ENCODE measurements at regions not wholly inside any gene's neighbourhood (a gene's known extent, or its start where the extent isn't known, plus 50 kb on each side); places are given as distances from the start of the nearest gene placed in this dataset.
"Not testable (repeated sequence)": the region's sequence is repeated elsewhere in the genome, so short reads cannot be mapped to it uniquely, and the experiment has no call there.

- no peak for ATAC-seq
- no peak for TF ChIP-seq CTCF (IDR thresholded peaks at IDR 0.05)
- DNase-seq: no peak
- Histone ChIP-seq H3K9me3 (no peaks in the 10 kb centered on the region), H3K36me3 (no peaks in the 10 kb centered on the region), H3K4me1 (no peaks in the 10 kb centered on the region), H3K4me3 (no peak overlapping the region), H3K27me3 (no peaks in the 10 kb centered on the region), H3K27ac (no peak overlapping the region)
- intact Hi-C loops (cut with DNase I): no loop called here
Measured at GRCh38 chr2:113334147-113334546, 55.4 kb upstream of the PAX8 start.

GRCh38 chr2:113333735-113334134 is 55.0 kb upstream of the PAX8 start:
- H3K36me3 ChIP-seq; H3K9me3 ChIP-seq; H3K27ac ChIP-seq; DNase-seq; H3K4me1 ChIP-seq; ATAC-seq; intact Hi-C loops (cut with DNase I); H3K4me3 ChIP-seq; H3K27me3 ChIP-seq: not testable (repeated sequence)

GRCh38 chr2:113330060-113330767 is 51.5 kb upstream of the PAX8 start:
- H3K4me1 ChIP-seq; ATAC-seq; H3K4me3 ChIP-seq; H3K36me3 ChIP-seq; H3K27ac ChIP-seq; DNase-seq; intact Hi-C loops (cut with DNase I); H3K27me3 ChIP-seq; H3K9me3 ChIP-seq: not testable (repeated sequence)

DNA sequence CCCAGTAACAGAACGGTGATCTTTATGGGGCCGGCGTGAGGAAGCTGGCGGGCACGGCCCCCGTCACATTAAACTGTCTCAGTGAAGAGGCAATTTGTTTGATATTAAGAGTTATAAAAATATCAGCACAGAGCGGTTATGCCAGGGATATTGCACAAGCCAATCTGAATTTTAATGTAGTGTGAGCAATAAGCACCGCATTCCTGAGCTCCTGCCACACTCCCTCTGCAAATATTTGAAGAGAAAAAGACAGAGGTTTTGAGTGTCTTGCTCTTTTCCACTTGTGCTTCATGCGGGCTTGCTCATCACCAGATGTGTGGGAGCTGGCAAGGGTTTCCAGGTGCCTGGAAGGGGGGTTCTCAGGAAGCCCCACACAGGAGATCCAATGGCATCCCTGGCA is 50.3 kb upstream of the PAX8 start:
- H3K27ac ChIP-seq; intact Hi-C loops (cut with DNase I); H3K27me3 ChIP-seq: not testable (repeated sequence)

DNA sequence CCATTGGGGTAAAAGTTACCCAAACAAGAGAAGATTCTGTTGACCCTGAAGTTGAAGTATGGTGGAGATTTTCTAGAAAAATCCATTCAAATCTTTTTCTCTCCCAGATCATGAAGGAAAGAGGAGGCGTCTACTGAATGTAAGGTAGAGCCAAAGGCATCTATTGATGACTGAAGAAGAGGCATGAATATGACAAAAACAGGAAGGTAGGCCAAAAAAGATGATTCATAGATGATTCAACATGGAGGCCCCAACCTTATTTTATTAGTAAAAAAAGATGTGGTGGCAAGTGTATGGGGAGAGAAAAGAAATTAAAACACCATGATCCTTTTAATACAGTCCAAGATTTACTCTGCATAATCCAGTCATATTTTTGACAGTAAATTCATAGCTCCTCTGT is 49.9 kb upstream of the PAX8 start:
- H3K27ac ChIP-seq; ATAC-seq; intact Hi-C loops (cut with DNase I); H3K27me3 ChIP-seq; H3K9me3 ChIP-seq; H3K4me3 ChIP-seq; H3K4me1 ChIP-seq; DNase-seq; H3K36me3 ChIP-seq: not testable (repeated sequence)

More for the DNA sequence above, 50.3 kb upstream of the PAX8 start:
- H3K36me3 ChIP-seq, H3K4me3 ChIP-seq, DNase-seq, H3K9me3 ChIP-seq, H3K4me1 ChIP-seq: not testable (repeated sequence)
- ATAC-seq: peak; percentile 62
